ENCODE measurements at regions not wholly inside any gene's neighbourhood (a gene's known extent, or its start where the extent isn't known, plus 50 kb on each side); places are given as distances from the start of the nearest gene placed in this dataset.

DNA sequence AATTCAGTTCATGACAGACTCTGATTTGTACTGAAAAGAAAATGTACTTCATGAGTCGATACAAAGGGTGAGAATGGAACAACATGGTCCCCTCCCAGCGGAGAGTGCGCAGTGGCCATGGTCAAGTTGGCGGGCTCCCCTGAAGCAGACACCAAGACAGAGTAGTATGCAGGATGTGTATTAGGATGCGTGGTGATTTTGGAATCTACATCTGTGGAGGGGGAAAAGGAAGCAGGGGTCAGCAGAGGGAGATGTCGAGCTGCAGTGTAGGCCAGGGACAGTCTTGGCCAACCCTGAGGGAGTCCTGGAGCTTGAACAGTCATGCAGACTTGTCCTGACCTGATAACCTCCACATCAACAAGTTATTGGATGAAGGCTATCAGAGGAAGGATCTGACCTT, 481.0 kb downstream of the OMA1 start:
- H3K4me1 Mint-ChIP-seq (ENCODE audit: unreplicated experiment) = no peaks in the 10 kb centered on the region
- H3K27ac Mint-ChIP-seq (ENCODE audit: unreplicated experiment) = no peak overlapping the region
- H3K27me3 Mint-ChIP-seq (ENCODE audit: unreplicated experiment) = no peaks in the 10 kb centered on the region
- TF ChIP-seq CTCF (IDR thresholded peaks at IDR 0.05) = no peak
- DNase-seq (ENCODE audit: extremely low spot score, unreplicated experiment) = no peak
- H3K4me3 Mint-ChIP-seq (ENCODE audit: unreplicated experiment) = no peak overlapping the region
- no peaks in the 10 kb centered on the region for H3K9me3 Mint-ChIP-seq (ENCODE audit: unreplicated experiment)
- no peaks in the 10 kb centered on the region for H3K36me3 Mint-ChIP-seq (ENCODE audit: unreplicated experiment)

DNA sequence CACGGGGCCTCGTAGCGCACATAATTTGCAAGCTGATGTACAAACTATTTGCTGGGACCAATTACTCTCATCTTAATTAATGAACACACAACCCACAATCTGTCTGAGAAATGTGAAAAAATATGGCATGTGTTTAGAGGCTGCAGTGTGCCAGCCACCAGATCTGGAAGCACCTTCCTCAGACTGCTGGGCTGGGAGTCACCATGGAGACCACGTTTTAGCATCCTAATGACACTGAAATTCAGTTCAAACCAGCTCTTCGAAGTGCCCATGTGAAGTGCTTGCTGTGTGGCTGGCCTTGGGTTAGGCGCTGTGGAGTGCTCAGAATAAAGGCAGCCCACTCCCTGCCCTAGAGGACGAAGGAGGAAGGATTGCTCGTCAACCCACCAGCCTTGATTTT, 482.4 kb downstream of the OMA1 start:
- no peaks in the 10 kb centered on the region for H3K36me3 Mint-ChIP-seq (ENCODE audit: unreplicated experiment)
- no peaks in the 10 kb centered on the region for H3K9me3 Mint-ChIP-seq (ENCODE audit: unreplicated experiment)
- H3K4me1 Mint-ChIP-seq (ENCODE audit: unreplicated experiment) = no peaks in the 10 kb centered on the region
- no peak for TF ChIP-seq CTCF (IDR thresholded peaks at IDR 0.05)
- no peak overlapping the region for H3K27ac Mint-ChIP-seq (ENCODE audit: unreplicated experiment)
- H3K27me3 Mint-ChIP-seq (ENCODE audit: unreplicated experiment) = no peaks in the 10 kb centered on the region
- H3K4me3 Mint-ChIP-seq (ENCODE audit: unreplicated experiment) = no peak overlapping the region
- DNase-seq (ENCODE audit: extremely low spot score, unreplicated experiment) = no peak

- no peak for DNase-seq (ENCODE audit: extremely low spot score, unreplicated experiment)
- Mint-ChIP-seq H3K4me1 (ENCODE audit: unreplicated experiment) (no peaks in the 10 kb centered on the region), H3K4me3 (ENCODE audit: unreplicated experiment) (no peak overlapping the region), H3K27ac (ENCODE audit: unreplicated experiment) (no peak overlapping the region), H3K36me3 (ENCODE audit: unreplicated experiment) (no peaks in the 10 kb centered on the region), H3K9me3 (ENCODE audit: unreplicated experiment) (no peaks in the 10 kb centered on the region), H3K27me3 (ENCODE audit: unreplicated experiment) (no peaks in the 10 kb centered on the region)
- TF ChIP-seq CTCF (IDR thresholded peaks at IDR 0.05) = no peak
Measured at GRCh38 chr1:58063095-58063494, 483.4 kb downstream of the OMA1 start.

- DNase-seq (ENCODE audit: extremely low spot score, unreplicated experiment) = no peak
- no peak overlapping the region for H3K27ac Mint-ChIP-seq (ENCODE audit: unreplicated experiment)
- no peaks in the 10 kb centered on the region for H3K36me3 Mint-ChIP-seq (ENCODE audit: unreplicated experiment)
- H3K27me3 Mint-ChIP-seq (ENCODE audit: unreplicated experiment) = no peaks in the 10 kb centered on the region
- no peak for TF ChIP-seq CTCF (IDR thresholded peaks at IDR 0.05)
- H3K9me3 Mint-ChIP-seq (ENCODE audit: unreplicated experiment) = no peaks in the 10 kb centered on the region
- H3K4me1 Mint-ChIP-seq (ENCODE audit: unreplicated experiment) = no peaks in the 10 kb centered on the region
- no peak overlapping the region for H3K4me3 Mint-ChIP-seq (ENCODE audit: unreplicated experiment)
Measured at GRCh38 chr1:58062635-58063034, 483.9 kb downstream of the OMA1 start.

GRCh38 chr1:58060559-58061170, 485.9 kb downstream of the OMA1 start:
- Mint-ChIP-seq H3K36me3 (ENCODE audit: unreplicated experiment) (no peaks in the 10 kb centered on the region), H3K4me1 (ENCODE audit: unreplicated experiment) (no peaks in the 10 kb centered on the region), H3K27ac (ENCODE audit: unreplicated experiment) (no peak overlapping the region), H3K9me3 (ENCODE audit: unreplicated experiment) (peaks cover 7% of the 10 kb centered on the region), H3K27me3 (ENCODE audit: unreplicated experiment) (no peaks in the 10 kb centered on the region), H3K4me3 (ENCODE audit: unreplicated experiment) (no peak overlapping the region)
- no peak for DNase-seq (ENCODE audit: extremely low spot score, unreplicated experiment)
- no peak for TF ChIP-seq CTCF (IDR thresholded peaks at IDR 0.05)

Measured in osteocyte (in vitro differentiated cells).